Skeletal muscle tissue (tissue), 3 donors: ENCODE measurements at regions not wholly inside any gene's neighbourhood (a gene's known extent, or its start where the extent isn't known, plus 50 kb on each side); places are given as distances from the start of the nearest gene placed in this dataset.

Experiments used
- H3K27ac ChIP-seq: one replicate; pipeline ENCODE4 v1.7.0; 2013; ENCODE audit warnings: mild to moderate bottlenecking, low read depth, low read length, inconsistent platforms
- H3K27me3 ChIP-seq, 3 donors: one replicate each; pipeline ENCODE4 v1.7.0; 2013; ENCODE audit warnings: low read length in 3 of 3; ENCODE audit not compliant: control insufficient read depth in 3 of 3, insufficient read depth in 3 of 3
- H3K36me3 ChIP-seq, 3 donors: one replicate each; pipeline ENCODE4 v1.7.0; 2013; ENCODE audit warnings: low read length in 3 of 3; ENCODE audit not compliant: control insufficient read depth in 3 of 3, insufficient read depth in 3 of 3
- H3K4me1 ChIP-seq, 3 donors: one replicate each; pipeline ENCODE4 v1.7.0; 2013; ENCODE audit warnings: low read length in 3 of 3, mild to moderate bottlenecking in 3 of 3; ENCODE audit not compliant: control insufficient read depth in 3 of 3, insufficient read depth in 3 of 3
- H3K4me3 ChIP-seq, 3 donors: one replicate each; pipeline ENCODE4 v1.7.0; 2013; ENCODE audit warnings: low read length in 3 of 3
- H3K9ac ChIP-seq, 3 donors: one replicate each; pipeline ENCODE4 v1.7.0; 2013; ENCODE audit warnings: low read length in 3 of 3, mild to moderate bottlenecking in 3 of 3, moderate library complexity in 2 of 3, low read depth in 1 of 3
- H3K9me3 ChIP-seq, 3 donors: one replicate each; pipeline ENCODE4 v1.7.0; 2013; ENCODE audit warnings: low read length in 3 of 3; ENCODE audit not compliant: control insufficient read depth in 3 of 3
- donor health status: Osteomylitis.

GRCh38 chr18:42614619-42615293, 500.7 kb downstream of the RIT2 start:
- no peaks in the 10 kb centered on the region for H3K9me3 ChIP-seq
- no peak overlapping the region for H3K9ac ChIP-seq
- H3K36me3 ChIP-seq = no peaks in the 10 kb centered on the region
- no peak overlapping the region for H3K27ac ChIP-seq
- no peaks in the 10 kb centered on the region for H3K27me3 ChIP-seq
- H3K4me3 ChIP-seq = no peak overlapping the region
- peaks cover 0 to 2% (median 0%) of the 10 kb centered on the region in 3 donors for H3K4me1 ChIP-seq

- no peaks in the 10 kb centered on the region for H3K27me3 ChIP-seq
- no peaks in the 10 kb centered on the region for H3K9me3 ChIP-seq
- H3K4me3 ChIP-seq = no peak overlapping the region
- no peak overlapping the region for H3K27ac ChIP-seq
- H3K9ac ChIP-seq = no peak overlapping the region
- no peaks in the 10 kb centered on the region for H3K36me3 ChIP-seq
- H3K4me1 ChIP-seq = peaks cover 0 to 2% (median 0%) of the 10 kb centered on the region in 3 donors
Measured at GRCh38 chr18:42617221-42617620, 498.3 kb downstream of the RIT2 start.

DNA sequence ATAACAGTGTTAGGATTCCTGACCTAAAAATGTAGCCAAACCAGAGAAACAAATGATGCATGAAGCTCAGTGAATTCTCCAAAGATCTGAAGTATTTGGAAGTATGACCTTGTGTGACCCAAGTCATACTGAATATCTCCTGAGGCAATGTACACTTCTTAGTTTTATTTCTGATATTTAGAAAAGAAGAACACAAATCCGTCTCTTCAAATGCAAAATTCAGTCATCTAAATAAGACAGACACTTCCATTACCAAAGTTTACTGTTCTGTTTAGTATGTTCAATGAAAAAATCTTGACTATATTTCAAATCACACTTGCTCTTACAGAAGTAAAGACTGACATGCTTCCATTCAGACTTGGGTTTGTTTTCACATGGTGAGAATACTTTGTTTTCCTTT, 495.7 kb downstream of the RIT2 start:
- H3K27me3 ChIP-seq = no peaks in the 10 kb centered on the region
- H3K9ac ChIP-seq = no peak overlapping the region
- no peak overlapping the region for H3K4me3 ChIP-seq
- peaks cover 0 to 2% (median 0%) of the 10 kb centered on the region in 3 donors for H3K4me1 ChIP-seq
- H3K9me3 ChIP-seq = no peaks in the 10 kb centered on the region
- no peak overlapping the region for H3K27ac ChIP-seq
- H3K36me3 ChIP-seq = no peaks in the 10 kb centered on the region

DNA sequence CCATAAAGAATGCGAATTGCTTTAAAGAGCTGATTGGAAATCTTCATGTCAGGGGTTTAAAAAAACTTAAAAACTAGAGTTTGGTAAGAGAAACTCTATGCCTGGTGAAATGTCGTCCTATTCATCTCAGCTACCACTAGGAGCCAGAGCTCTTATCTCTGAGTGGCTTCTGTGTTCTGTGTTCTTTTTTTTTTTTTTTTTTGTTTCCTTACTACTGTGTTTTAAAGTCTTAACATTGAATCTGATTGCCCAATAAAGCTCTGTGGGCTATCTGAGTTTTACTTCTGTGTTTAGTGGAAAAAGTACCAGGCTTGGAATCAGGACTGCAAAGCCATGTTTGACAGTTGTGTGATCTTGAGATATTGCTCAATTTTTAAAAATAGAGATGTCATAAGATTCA, 494.8 kb downstream of the RIT2 start:
- H3K9ac ChIP-seq = no peak overlapping the region
- H3K27ac ChIP-seq = no peak overlapping the region
- H3K4me1 ChIP-seq = no peaks in the 10 kb centered on the region
- no peaks in the 10 kb centered on the region for H3K9me3 ChIP-seq
- H3K36me3 ChIP-seq = no peaks in the 10 kb centered on the region
- H3K4me3 ChIP-seq = no peak overlapping the region
- no peaks in the 10 kb centered on the region for H3K27me3 ChIP-seq

- H3K27ac ChIP-seq = no peak overlapping the region
- no peaks in the 10 kb centered on the region for H3K9me3 ChIP-seq
- no peak overlapping the region for H3K4me3 ChIP-seq
- H3K27me3 ChIP-seq = no peaks in the 10 kb centered on the region
- H3K4me1 ChIP-seq = no peaks in the 10 kb centered on the region
- H3K9ac ChIP-seq = no peak overlapping the region
- H3K36me3 ChIP-seq = no peaks in the 10 kb centered on the region
Measured at GRCh38 chr18:42623935-42624334, 491.6 kb downstream of the RIT2 start.

GRCh38 chr18:42632801-42633200, 482.7 kb downstream of the RIT2 start:
- no peaks in the 10 kb centered on the region for H3K27me3 ChIP-seq
- no peaks in the 10 kb centered on the region for H3K9me3 ChIP-seq

DNA sequence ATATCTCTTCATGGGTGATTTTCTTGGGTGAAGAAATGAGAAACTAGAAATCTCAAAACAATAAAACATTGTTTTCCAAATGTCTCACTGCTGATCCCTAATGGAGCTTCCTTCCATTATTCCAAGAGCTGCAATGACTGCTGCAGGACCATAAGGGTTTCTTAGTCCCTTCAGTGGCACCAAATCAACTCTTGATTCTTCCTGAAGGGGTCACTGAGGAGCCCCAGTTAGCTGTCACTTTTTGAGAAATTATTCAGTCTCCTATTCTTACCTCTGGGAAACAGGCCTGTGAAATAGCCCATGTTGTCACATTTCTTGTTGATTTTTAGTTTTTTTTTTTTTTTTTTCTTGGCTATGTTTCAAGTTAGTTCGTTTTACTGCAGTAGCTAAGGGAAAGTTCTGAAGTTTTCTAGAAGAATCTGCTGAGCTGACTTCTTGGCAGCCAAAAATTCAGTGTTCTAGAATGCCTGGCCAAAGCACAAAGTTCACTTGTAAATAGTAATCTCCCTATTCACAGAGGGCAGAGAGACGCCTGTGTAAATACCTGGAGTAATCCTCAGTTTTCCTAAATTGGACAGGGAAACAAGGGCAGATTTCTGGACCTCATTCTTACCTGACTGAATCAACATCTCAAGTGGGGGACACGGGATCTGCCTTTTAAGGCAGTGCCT, 480.0 kb downstream of the RIT2 start:
- no peak overlapping the region for H3K9ac ChIP-seq
- no peak overlapping the region for H3K27ac ChIP-seq
- H3K4me3 ChIP-seq = no peak overlapping the region
- no peaks in the 10 kb centered on the region for H3K9me3 ChIP-seq
- no peaks in the 10 kb centered on the region for H3K36me3 ChIP-seq
- no peaks in the 10 kb centered on the region for H3K4me1 ChIP-seq
- H3K27me3 ChIP-seq = no peaks in the 10 kb centered on the region

More at GRCh38 chr18:42632801-42633200, 482.7 kb downstream of the RIT2 start:
- Histone ChIP-seq H3K36me3 (no peaks in the 10 kb centered on the region), H3K9ac (no peak overlapping the region), H3K4me1 (no peaks in the 10 kb centered on the region), H3K4me3 (no peak overlapping the region), H3K27ac (no peak overlapping the region)

- no peak overlapping the region for H3K27ac ChIP-seq
- no peaks in the 10 kb centered on the region for H3K4me1 ChIP-seq
- H3K9ac ChIP-seq = no peak overlapping the region
- H3K36me3 ChIP-seq = no peaks in the 10 kb centered on the region
- H3K9me3 ChIP-seq = no peaks in the 10 kb centered on the region
- H3K27me3 ChIP-seq = no peaks in the 10 kb centered on the region
- H3K4me3 ChIP-seq = no peak overlapping the region
Measured at GRCh38 chr18:42636309-42636708, 479.2 kb downstream of the RIT2 start.

GRCh38 chr18:42640160-42640559, 475.3 kb downstream of the RIT2 start:
- H3K9me3 ChIP-seq = no peaks in the 10 kb centered on the region
- H3K27me3 ChIP-seq = no peaks in the 10 kb centered on the region
- no peak overlapping the region for H3K9ac ChIP-seq
- H3K27ac ChIP-seq = no peak overlapping the region
- H3K36me3 ChIP-seq = no peaks in the 10 kb centered on the region
- no peak overlapping the region for H3K4me3 ChIP-seq
- H3K4me1 ChIP-seq = no peaks in the 10 kb centered on the region

- H3K9me3 ChIP-seq = no peaks in the 10 kb centered on the region
- no peaks in the 10 kb centered on the region for H3K4me1 ChIP-seq
- H3K36me3 ChIP-seq = no peaks in the 10 kb centered on the region
- H3K27ac ChIP-seq = no peak overlapping the region
- H3K27me3 ChIP-seq = no peaks in the 10 kb centered on the region
- no peak overlapping the region for H3K4me3 ChIP-seq
- no peak overlapping the region for H3K9ac ChIP-seq
Measured at GRCh38 chr18:42641996-42642395, 473.5 kb downstream of the RIT2 start.
